Astrocyte (in vitro differentiated cells and primary cell): ENCODE measurements at regions not wholly inside any gene's neighbourhood (a gene's known extent, or its start where the extent isn't known, plus 50 kb on each side); places are given as distances from the start of the nearest gene placed in this dataset.

Experiments
- EZH2 ChIP-seq: IDR thresholded peaks from 2 replicates; pipeline ENCODE4 v1.6.1; 2012; ENCODE audit warnings: mild to moderate bottlenecking, low read length, inconsistent platforms; ENCODE audit not compliant: insufficient read depth
- TF ChIP-seq, protein P1 (sequence below): IDR thresholded peaks from 2 replicates; pipeline ENCODE4 v1.5.1; 2011; ENCODE audit warnings: low read depth, mild to moderate bottlenecking, inconsistent platforms, low read length, moderate library complexity; ENCODE audit not compliant: insufficient read depth

DNA sequence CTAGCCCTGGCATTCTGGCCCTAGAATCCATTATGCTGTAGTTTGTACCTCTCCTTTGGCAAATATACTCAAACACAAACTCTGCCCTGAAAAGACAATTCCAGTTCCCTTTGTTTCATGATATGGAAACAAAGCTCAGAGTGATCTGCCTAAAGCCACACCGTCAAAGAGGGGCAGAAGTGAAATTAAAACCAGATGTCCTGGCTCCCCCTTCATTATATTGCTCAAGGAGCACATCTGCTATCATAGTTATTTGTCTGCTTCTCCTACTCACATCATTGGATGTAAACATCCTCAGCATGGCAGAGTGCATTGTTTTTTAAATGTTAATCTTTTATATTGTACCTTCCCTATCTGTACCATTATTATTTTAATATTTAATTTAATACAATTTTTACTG is 266.7 kb upstream of the SMARCA2 start:
- TF ChIP-seq, protein P1, sequence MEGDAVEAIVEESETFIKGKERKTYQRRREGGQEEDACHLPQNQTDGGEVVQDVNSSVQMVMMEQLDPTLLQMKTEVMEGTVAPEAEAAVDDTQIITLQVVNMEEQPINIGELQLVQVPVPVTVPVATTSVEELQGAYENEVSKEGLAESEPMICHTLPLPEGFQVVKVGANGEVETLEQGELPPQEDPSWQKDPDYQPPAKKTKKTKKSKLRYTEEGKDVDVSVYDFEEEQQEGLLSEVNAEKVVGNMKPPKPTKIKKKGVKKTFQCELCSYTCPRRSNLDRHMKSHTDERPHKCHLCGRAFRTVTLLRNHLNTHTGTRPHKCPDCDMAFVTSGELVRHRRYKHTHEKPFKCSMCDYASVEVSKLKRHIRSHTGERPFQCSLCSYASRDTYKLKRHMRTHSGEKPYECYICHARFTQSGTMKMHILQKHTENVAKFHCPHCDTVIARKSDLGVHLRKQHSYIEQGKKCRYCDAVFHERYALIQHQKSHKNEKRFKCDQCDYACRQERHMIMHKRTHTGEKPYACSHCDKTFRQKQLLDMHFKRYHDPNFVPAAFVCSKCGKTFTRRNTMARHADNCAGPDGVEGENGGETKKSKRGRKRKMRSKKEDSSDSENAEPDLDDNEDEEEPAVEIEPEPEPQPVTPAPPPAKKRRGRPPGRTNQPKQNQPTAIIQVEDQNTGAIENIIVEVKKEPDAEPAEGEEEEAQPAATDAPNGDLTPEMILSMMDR = no peak
- no peak for TF ChIP-seq EZH2
